Upper lobe of left lung (tissue), 4 donors: ENCODE measurements at regions not wholly inside any gene's neighbourhood (a gene's known extent, or its start where the extent isn't known, plus 50 kb on each side); places are given as distances from the start of the nearest gene placed in this dataset.

ENCODE experiments used
- EP300 ChIP-seq, 4 donors: sonication (generic); formaldehyde crosslinking; IDR thresholded peaks; one replicate each; pipeline ENCODE4 v1.5.1; 2017; ENCODE audit warnings: antibody characterized with exemption in 4 of 4, control low read depth in 2 of 4
- POLR2A ChIP-seq, 4 donors: fragments of 450-650 bp; IDR thresholded peaks; one replicate each; pipeline ENCODE4 v1.5.1; 2016 to 2017; ENCODE audit warnings: antibody characterized with exemption in 4 of 4, mild to moderate bottlenecking in 2 of 4
- POLR2AphosphoS5 ChIP-seq, 2 donors: sonication (generic); formaldehyde crosslinking; IDR thresholded peaks; one replicate each; pipeline ENCODE4 v1.5.1; 2017; ENCODE audit warnings: antibody characterized with exemption in 2 of 2
- TF ChIP-seq, protein P1 (sequence below), 6 experiments: fragments of 450-650 bp in 4 of 6; fragments of 200-600 bp in 2 of 6; sonication (generic) in 2 of 6; IDR thresholded peaks; one replicate each; pipeline ENCODE4 v1.5.1; 2016 to 2019; ENCODE audit warnings: antibody characterized with exemption in 6 of 6

DNA sequence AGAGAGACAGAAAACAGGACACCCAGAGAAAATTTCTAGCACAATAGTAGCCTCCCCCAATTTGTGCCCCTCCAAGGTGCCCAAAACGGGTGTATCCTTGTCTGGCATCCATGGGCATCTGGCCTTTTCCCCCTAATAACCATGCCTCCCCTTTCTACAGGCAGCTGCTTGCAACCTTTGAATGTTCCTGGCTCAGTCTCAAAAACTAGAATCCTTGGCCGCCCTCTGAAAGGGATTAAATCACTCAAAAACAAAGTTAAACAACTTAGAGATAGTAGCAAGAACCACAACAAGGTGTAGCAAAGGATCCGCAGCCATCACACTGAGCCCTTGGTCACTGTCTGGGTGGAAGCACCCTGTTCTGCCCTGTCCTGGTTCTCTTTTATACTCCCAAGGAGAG lies 105.6 kb downstream of the MN1 start:
- TF ChIP-seq, protein P1, sequence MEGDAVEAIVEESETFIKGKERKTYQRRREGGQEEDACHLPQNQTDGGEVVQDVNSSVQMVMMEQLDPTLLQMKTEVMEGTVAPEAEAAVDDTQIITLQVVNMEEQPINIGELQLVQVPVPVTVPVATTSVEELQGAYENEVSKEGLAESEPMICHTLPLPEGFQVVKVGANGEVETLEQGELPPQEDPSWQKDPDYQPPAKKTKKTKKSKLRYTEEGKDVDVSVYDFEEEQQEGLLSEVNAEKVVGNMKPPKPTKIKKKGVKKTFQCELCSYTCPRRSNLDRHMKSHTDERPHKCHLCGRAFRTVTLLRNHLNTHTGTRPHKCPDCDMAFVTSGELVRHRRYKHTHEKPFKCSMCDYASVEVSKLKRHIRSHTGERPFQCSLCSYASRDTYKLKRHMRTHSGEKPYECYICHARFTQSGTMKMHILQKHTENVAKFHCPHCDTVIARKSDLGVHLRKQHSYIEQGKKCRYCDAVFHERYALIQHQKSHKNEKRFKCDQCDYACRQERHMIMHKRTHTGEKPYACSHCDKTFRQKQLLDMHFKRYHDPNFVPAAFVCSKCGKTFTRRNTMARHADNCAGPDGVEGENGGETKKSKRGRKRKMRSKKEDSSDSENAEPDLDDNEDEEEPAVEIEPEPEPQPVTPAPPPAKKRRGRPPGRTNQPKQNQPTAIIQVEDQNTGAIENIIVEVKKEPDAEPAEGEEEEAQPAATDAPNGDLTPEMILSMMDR (IDR thresholded peaks at IDR 0.05) = no peak
- TF ChIP-seq POLR2A (IDR thresholded peaks at IDR 0.05) (no peak), POLR2AphosphoS5 (IDR thresholded peaks at IDR 0.05) (no peak), EP300 (IDR thresholded peaks at IDR 0.05) (no peak)
